ENCODE measurements at regions not wholly inside any gene's neighbourhood (a gene's known extent, or its start where the extent isn't known, plus 50 kb on each side); places are given as distances from the start of the nearest gene placed in this dataset.
"Not testable (repeated sequence)": the region's sequence is repeated elsewhere in the genome, so short reads cannot be mapped to it uniquely, and the experiment has no call there.

DNA sequence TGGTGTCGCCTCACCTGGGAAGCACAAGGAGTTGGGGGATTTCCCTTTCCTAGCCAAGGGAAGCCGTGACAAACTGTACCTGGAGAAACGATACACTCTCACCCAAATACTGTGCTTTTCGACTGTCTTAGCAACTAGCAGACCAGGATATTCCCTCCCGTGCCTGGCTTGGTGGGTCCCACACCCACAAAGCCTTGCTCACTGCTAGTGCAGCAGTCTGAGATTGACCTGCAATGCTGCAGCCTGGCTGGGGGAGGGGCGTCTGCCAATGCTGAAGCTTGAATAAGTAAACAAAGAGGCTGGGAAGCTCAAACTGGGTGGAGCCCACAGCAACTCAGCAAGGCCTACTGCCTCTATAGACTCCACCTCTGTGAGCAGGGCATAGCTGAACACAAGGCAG lies 448.6 kb upstream of the FSIP2 start:
- TF ChIP-seq, protein P1, sequence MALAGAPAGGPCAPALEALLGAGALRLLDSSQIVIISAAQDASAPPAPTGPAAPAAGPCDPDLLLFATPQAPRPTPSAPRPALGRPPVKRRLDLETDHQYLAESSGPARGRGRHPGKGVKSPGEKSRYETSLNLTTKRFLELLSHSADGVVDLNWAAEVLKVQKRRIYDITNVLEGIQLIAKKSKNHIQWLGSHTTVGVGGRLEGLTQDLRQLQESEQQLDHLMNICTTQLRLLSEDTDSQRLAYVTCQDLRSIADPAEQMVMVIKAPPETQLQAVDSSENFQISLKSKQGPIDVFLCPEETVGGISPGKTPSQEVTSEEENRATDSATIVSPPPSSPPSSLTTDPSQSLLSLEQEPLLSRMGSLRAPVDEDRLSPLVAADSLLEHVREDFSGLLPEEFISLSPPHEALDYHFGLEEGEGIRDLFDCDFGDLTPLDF (CRISPR knock-in tag; IDR thresholded peaks at IDR 0.05) = not testable (repeated sequence)
- TF ChIP-seq, protein P2, sequence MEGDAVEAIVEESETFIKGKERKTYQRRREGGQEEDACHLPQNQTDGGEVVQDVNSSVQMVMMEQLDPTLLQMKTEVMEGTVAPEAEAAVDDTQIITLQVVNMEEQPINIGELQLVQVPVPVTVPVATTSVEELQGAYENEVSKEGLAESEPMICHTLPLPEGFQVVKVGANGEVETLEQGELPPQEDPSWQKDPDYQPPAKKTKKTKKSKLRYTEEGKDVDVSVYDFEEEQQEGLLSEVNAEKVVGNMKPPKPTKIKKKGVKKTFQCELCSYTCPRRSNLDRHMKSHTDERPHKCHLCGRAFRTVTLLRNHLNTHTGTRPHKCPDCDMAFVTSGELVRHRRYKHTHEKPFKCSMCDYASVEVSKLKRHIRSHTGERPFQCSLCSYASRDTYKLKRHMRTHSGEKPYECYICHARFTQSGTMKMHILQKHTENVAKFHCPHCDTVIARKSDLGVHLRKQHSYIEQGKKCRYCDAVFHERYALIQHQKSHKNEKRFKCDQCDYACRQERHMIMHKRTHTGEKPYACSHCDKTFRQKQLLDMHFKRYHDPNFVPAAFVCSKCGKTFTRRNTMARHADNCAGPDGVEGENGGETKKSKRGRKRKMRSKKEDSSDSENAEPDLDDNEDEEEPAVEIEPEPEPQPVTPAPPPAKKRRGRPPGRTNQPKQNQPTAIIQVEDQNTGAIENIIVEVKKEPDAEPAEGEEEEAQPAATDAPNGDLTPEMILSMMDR (IDR thresholded peaks at IDR 0.05) = not testable (repeated sequence)
- TF ChIP-seq ZNF138 (CRISPR knock-in tag; conservative IDR thresholded peaks at IDR 0.05); ZNF396 (CRISPR knock-in tag; IDR thresholded peaks at IDR 0.05; ENCODE audit: borderline replicate concordance); MXD4 (CRISPR knock-in tag; IDR thresholded peaks at IDR 0.05; ENCODE audit: borderline replicate concordance); ZNF423 (CRISPR knock-in tag; IDR thresholded peaks at IDR 0.05); GABPB1 (CRISPR knock-in tag; IDR thresholded peaks at IDR 0.05); ZNF121 (CRISPR knock-in tag; IDR thresholded peaks at IDR 0.05): not testable (repeated sequence)
- TF ChIP-seq, protein P3, sequence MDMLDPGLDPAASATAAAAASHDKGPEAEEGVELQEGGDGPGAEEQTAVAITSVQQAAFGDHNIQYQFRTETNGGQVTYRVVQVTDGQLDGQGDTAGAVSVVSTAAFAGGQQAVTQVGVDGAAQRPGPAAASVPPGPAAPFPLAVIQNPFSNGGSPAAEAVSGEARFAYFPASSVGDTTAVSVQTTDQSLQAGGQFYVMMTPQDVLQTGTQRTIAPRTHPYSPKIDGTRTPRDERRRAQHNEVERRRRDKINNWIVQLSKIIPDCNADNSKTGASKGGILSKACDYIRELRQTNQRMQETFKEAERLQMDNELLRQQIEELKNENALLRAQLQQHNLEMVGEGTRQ (CRISPR knock-in tag; IDR thresholded peaks at IDR 0.05) = not testable (repeated sequence)
- TF ChIP-seq, protein P4, sequence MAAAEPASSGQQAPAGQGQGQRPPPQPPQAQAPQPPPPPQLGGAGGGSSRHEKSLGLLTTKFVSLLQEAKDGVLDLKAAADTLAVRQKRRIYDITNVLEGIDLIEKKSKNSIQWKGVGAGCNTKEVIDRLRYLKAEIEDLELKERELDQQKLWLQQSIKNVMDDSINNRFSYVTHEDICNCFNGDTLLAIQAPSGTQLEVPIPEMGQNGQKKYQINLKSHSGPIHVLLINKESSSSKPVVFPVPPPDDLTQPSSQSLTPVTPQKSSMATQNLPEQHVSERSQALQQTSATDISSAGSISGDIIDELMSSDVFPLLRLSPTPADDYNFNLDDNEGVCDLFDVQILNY (CRISPR knock-in tag; IDR thresholded peaks at IDR 0.05) = not testable (repeated sequence)
- TF ChIP-seq, protein P5, sequence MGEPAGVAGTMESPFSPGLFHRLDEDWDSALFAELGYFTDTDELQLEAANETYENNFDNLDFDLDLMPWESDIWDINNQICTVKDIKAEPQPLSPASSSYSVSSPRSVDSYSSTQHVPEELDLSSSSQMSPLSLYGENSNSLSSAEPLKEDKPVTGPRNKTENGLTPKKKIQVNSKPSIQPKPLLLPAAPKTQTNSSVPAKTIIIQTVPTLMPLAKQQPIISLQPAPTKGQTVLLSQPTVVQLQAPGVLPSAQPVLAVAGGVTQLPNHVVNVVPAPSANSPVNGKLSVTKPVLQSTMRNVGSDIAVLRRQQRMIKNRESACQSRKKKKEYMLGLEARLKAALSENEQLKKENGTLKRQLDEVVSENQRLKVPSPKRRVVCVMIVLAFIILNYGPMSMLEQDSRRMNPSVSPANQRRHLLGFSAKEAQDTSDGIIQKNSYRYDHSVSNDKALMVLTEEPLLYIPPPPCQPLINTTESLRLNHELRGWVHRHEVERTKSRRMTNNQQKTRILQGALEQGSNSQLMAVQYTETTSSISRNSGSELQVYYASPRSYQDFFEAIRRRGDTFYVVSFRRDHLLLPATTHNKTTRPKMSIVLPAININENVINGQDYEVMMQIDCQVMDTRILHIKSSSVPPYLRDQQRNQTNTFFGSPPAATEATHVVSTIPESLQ (CRISPR knock-in tag; IDR thresholded peaks at IDR 0.05) = not testable (repeated sequence)
- TF ChIP-seq, protein P6, sequence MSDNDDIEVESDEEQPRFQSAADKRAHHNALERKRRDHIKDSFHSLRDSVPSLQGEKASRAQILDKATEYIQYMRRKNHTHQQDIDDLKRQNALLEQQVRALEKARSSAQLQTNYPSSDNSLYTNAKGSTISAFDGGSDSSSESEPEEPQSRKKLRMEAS (CRISPR knock-in tag; IDR thresholded peaks at IDR 0.05) = not testable (repeated sequence)
